H9 (cell line): ENCODE measurements at regions not wholly inside any gene's neighbourhood (a gene's known extent, or its start where the extent isn't known, plus 50 kb on each side); places are given as distances from the start of the nearest gene placed in this dataset.

Experiments
- DNase-seq: peaks from one replicate; pipeline ENCODE4 v3.0.0-alpha.2; 2017
- H2AFZ ChIP-seq: one replicate; pipeline ENCODE4 v1.6.1; 2013; ENCODE audit warnings: mild to moderate bottlenecking, low read length, control low read depth, moderate library complexity
- H2AK5ac ChIP-seq: 2 replicates; pipeline ENCODE4 v1.6.1; 2013; ENCODE audit warnings: low read length, control low read depth, mixed read lengths; ENCODE audit not compliant: insufficient read length
- H2BK120ac ChIP-seq: one replicate; pipeline ENCODE4 v1.6.1; 2013; ENCODE audit warnings: low read depth, mild to moderate bottlenecking, low read length, control low read depth, inconsistent platforms; ENCODE audit not compliant: poor library complexity, severe bottlenecking
- H2BK12ac ChIP-seq: 2 replicates; pipeline ENCODE4 v1.6.1; 2013; ENCODE audit warnings: low read length, control low read depth, mixed read lengths, low read depth; ENCODE audit not compliant: insufficient read length
- H2BK15ac ChIP-seq: 2 replicates; pipeline ENCODE4 v1.6.1; 2013; ENCODE audit warnings: low read depth, low read length, control low read depth
- H2BK20ac ChIP-seq: one replicate; pipeline ENCODE4 v1.6.1; 2013; ENCODE audit warnings: low read depth, mild to moderate bottlenecking, low read length, control low read depth, inconsistent platforms; ENCODE audit not compliant: poor library complexity, severe bottlenecking
- H2BK5ac ChIP-seq: 2 replicates; pipeline ENCODE4 v1.6.1; 2013; ENCODE audit warnings: low read length, control low read depth, mixed read lengths; ENCODE audit not compliant: insufficient read length
- H3K14ac ChIP-seq: 2 replicates; pipeline ENCODE4 v1.6.1; 2013; ENCODE audit warnings: low read length, control low read depth; ENCODE audit not compliant: insufficient read depth
- H3K18ac ChIP-seq: 2 replicates; pipeline ENCODE4 v1.6.1; 2013; ENCODE audit warnings: low read depth, mild to moderate bottlenecking, mixed read lengths, low read length, control low read depth; ENCODE audit not compliant: insufficient read length
- H3K23ac ChIP-seq: 2 replicates; pipeline ENCODE4 v1.6.1; 2013; ENCODE audit warnings: low read length, control low read depth, mixed read lengths, low read depth; ENCODE audit not compliant: insufficient read length
- H3K23me2 ChIP-seq: 2 replicates; pipeline ENCODE4 v1.6.1; 2013; ENCODE audit warnings: low read depth, mild to moderate bottlenecking, mixed read lengths, low read length, control low read depth; ENCODE audit not compliant: insufficient read length, poor library complexity, severe bottlenecking
- H3K27ac ChIP-seq: 2 replicates; pipeline ENCODE4 v1.5.1; 2013; ENCODE audit warnings: low read length, control low read depth, mixed read lengths, low read depth; ENCODE audit not compliant: insufficient read length
- H3K27me3 ChIP-seq: 2 replicates; pipeline ENCODE4 v1.6.1; 2013; ENCODE audit warnings: low read length, control low read depth, inconsistent platforms; ENCODE audit not compliant: insufficient read depth
- H3K4ac ChIP-seq: 2 replicates; pipeline ENCODE4 v1.6.1; 2013; ENCODE audit warnings: low read depth, mild to moderate bottlenecking, control low read depth, inconsistent platforms, low read length, moderate library complexity
- H3K4me1 ChIP-seq: 2 replicates; pipeline ENCODE4 v1.6.1; 2013; ENCODE audit warnings: low read length, control low read depth, inconsistent platforms; ENCODE audit not compliant: insufficient read depth
- H3K4me2 ChIP-seq: 2 replicates; pipeline ENCODE4 v1.6.1; 2013; ENCODE audit warnings: low read length, control low read depth, mixed read lengths; ENCODE audit not compliant: insufficient read length, insufficient read depth
- H3K56ac ChIP-seq: 2 replicates; pipeline ENCODE4 v1.6.1; 2013; ENCODE audit warnings: low read depth, mild to moderate bottlenecking, mixed read lengths, low read length, control low read depth; ENCODE audit not compliant: insufficient read length
- H3K79me1 ChIP-seq: 2 replicates; pipeline ENCODE4 v1.6.1; 2013; ENCODE audit warnings: low read depth, mild to moderate bottlenecking, moderate library complexity, low read length, control low read depth, inconsistent platforms; ENCODE audit not compliant: insufficient read depth, poor library complexity, severe bottlenecking
- H3K79me2 ChIP-seq: 2 replicates; pipeline ENCODE4 v1.6.1; 2013; ENCODE audit warnings: low read length, control low read depth, inconsistent platforms; ENCODE audit not compliant: insufficient read depth
- H3K9ac ChIP-seq: 2 replicates; pipeline ENCODE4 v1.6.1; 2013; ENCODE audit warnings: low read length, control low read depth, mixed read lengths; ENCODE audit not compliant: insufficient read length; ENCODE audit errors: extremely low read depth
- H3K9me3 ChIP-seq: one replicate; pipeline ENCODE4 v1.6.1; 2013; ENCODE audit warnings: low read depth, low read length, inconsistent platforms; ENCODE audit not compliant: control insufficient read depth
- H3T11ph ChIP-seq: one replicate; pipeline ENCODE4 v1.6.1; 2013; ENCODE audit warnings: mild to moderate bottlenecking, low read length, control low read depth, inconsistent platforms
- H4K20me1 ChIP-seq: one replicate; pipeline ENCODE4 v1.6.1; 2013; ENCODE audit not compliant: control insufficient read depth, insufficient read length, insufficient read depth
- H4K5ac ChIP-seq: 2 replicates; pipeline ENCODE4 v1.6.1; 2013; ENCODE audit warnings: low read depth, mild to moderate bottlenecking, mixed read lengths, low read length, control low read depth; ENCODE audit not compliant: insufficient read length
- H4K8ac ChIP-seq: replicated peaks from 2 replicates; pipeline ENCODE4 v1.6.1; 2013; ENCODE audit warnings: low read length, control low read depth, mixed read lengths, low read depth; ENCODE audit not compliant: insufficient read length
- H4K91ac ChIP-seq: 2 replicates; pipeline ENCODE4 v1.6.1; 2013; ENCODE audit warnings: low read depth, mild to moderate bottlenecking, moderate library complexity, mixed read lengths, low read length, control low read depth; ENCODE audit not compliant: insufficient read length
- H3K27ac Mint-ChIP-seq, 3 experiments: 2 replicates in 2 of 3; 3 replicates in 1 of 3; pipeline ENCODE4 v1.8.0; 2020 to 2021; ENCODE audit warnings: mixed read lengths in 3 of 3, mild to moderate bottlenecking in 1 of 3, moderate library complexity in 1 of 3
- H3K27me3 Mint-ChIP-seq: 2 replicates; pipeline ENCODE4 v1.8.0; 2021; ENCODE audit warnings: low read depth, mild to moderate bottlenecking, moderate library complexity, mixed read lengths
- H3K36me3 Mint-ChIP-seq, 3 experiments: 2 replicates in 2 of 3; 3 replicates in 1 of 3; pipeline ENCODE4 v1.8.0; 2020 to 2021; ENCODE audit warnings: low read depth in 3 of 3, mixed read lengths in 3 of 3; ENCODE audit not compliant: insufficient read depth in 1 of 3
- H3K4me1 Mint-ChIP-seq, 2 experiments: 2 replicates each; pipeline ENCODE4 v1.8.0; 2020; ENCODE audit warnings: mixed read lengths in 2 of 2
- H3K4me3 Mint-ChIP-seq, 2 experiments: 2 replicates in 1 of 2; 3 replicates in 1 of 2; pipeline ENCODE4 v1.8.0; 2020 to 2021; ENCODE audit warnings: mild to moderate bottlenecking in 2 of 2, mixed read lengths in 2 of 2, moderate library complexity in 1 of 2
- H3K9me3 Mint-ChIP-seq, 2 experiments: 2 replicates in 1 of 2; 3 replicates in 1 of 2; pipeline ENCODE4 v1.8.0; 2020; ENCODE audit warnings: mild to moderate bottlenecking in 2 of 2, mixed read lengths in 2 of 2, moderate library complexity in 1 of 2
- WGBS: extraction: QIAGEN DNeasy Blood & Tissue Kit; methylation state at CpG from one replicate; pipeline ENCODE4 v1.1.7; 2013; ENCODE audit warnings: missing lambda C conversion rate, low lambda C conversion rate, mixed read lengths; ENCODE audit not compliant: insufficient read length; ENCODE audit errors: extremely low coverage; 5-methylcytosine and 5-hydroxymethylcytosine counted together
- TF ChIP-seq, protein P1 (sequence below): fragments of 200-600 bp; sonication (generic); conservative IDR thresholded peaks from 3 replicates; pipeline ENCODE4 v1.8.0; 2021; ENCODE audit warnings: antibody characterized with exemption, mild to moderate bottlenecking

DNA sequence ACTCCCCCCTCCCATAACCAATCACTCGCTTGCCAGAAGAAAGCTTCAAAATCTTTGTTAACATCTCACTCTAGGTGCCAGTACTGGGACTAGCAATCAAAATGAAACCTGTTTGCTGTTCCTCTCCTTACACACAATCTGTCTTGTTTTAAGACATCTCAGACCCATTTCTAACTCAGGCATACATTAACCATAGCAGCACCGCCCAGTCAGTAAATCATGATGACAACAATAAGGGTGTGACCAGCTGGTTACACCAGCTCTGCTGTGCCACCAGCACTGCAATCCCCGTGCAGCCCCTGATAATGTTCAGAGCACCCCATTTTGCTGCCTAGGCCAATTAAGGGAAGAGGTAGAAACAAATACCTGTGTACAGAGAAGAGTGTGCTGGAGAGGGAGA lies 185.2 kb upstream of the TAB2 start:
- H2AK5ac ChIP-seq = no peak overlapping the region
- no peak overlapping the region for H3K23ac ChIP-seq
- no peaks in the 10 kb centered on the region; the same call in 1 of the 2 replicates for H3K27me3 Mint-ChIP-seq
- H2BK12ac ChIP-seq = no peak overlapping the region
- H3K4me1 ChIP-seq = no peaks in the 10 kb centered on the region
- no peak overlapping the region for H4K8ac ChIP-seq
- H3K18ac ChIP-seq = no peak overlapping the region
- no peaks in the 10 kb centered on the region for H3K9me3 ChIP-seq
- TF ChIP-seq, protein P1, sequence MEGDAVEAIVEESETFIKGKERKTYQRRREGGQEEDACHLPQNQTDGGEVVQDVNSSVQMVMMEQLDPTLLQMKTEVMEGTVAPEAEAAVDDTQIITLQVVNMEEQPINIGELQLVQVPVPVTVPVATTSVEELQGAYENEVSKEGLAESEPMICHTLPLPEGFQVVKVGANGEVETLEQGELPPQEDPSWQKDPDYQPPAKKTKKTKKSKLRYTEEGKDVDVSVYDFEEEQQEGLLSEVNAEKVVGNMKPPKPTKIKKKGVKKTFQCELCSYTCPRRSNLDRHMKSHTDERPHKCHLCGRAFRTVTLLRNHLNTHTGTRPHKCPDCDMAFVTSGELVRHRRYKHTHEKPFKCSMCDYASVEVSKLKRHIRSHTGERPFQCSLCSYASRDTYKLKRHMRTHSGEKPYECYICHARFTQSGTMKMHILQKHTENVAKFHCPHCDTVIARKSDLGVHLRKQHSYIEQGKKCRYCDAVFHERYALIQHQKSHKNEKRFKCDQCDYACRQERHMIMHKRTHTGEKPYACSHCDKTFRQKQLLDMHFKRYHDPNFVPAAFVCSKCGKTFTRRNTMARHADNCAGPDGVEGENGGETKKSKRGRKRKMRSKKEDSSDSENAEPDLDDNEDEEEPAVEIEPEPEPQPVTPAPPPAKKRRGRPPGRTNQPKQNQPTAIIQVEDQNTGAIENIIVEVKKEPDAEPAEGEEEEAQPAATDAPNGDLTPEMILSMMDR = no peak
- no peaks in the 10 kb centered on the region for H3K23me2 ChIP-seq
- no peak overlapping the region for H3K14ac ChIP-seq
- no peaks in the 10 kb centered on the region for H4K20me1 ChIP-seq
- no peak overlapping the region for H2AFZ ChIP-seq
- no peak overlapping the region for H3K4ac ChIP-seq
- no peak overlapping the region for H3K4me3 Mint-ChIP-seq
- no peaks in the 10 kb centered on the region for H3K9me3 Mint-ChIP-seq
- no peaks in the 10 kb centered on the region for H3K36me3 Mint-ChIP-seq
- no peak overlapping the region for H4K5ac ChIP-seq
- H3K56ac ChIP-seq = no peak overlapping the region
- H3K27ac ChIP-seq = no peak overlapping the region
- H3T11ph ChIP-seq = no peak overlapping the region
- no peak for DNase-seq
- H2BK120ac ChIP-seq = no peak overlapping the region
- no peaks in the 10 kb centered on the region for H3K79me2 ChIP-seq
- no peak overlapping the region for H2BK5ac ChIP-seq
- no CpG with 5 or more reads among the region's 3 CpGs for WGBS
- H2BK15ac ChIP-seq = no peak overlapping the region
- no peaks in the 10 kb centered on the region for H3K79me1 ChIP-seq
- H3K27ac Mint-ChIP-seq = no peak overlapping the region; a peak in 1 of 7 replicates
- no peak overlapping the region for H3K4me2 ChIP-seq
- no peak overlapping the region for H4K91ac ChIP-seq
- no peaks in the 10 kb centered on the region for H3K4me1 Mint-ChIP-seq
- H3K9ac ChIP-seq = no peak overlapping the region
- H2BK20ac ChIP-seq = no peak overlapping the region
- no peaks in the 10 kb centered on the region for H3K27me3 ChIP-seq
